Loucy (cell line): ENCODE measurements at regions not wholly inside any gene's neighbourhood (a gene's known extent, or its start where the extent isn't known, plus 50 kb on each side); places are given as distances from the start of the nearest gene placed in this dataset.

ENCODE experiments used
- CTCF ChIP-seq: fragments of 200-600 bp; sonication (generic); conservative IDR thresholded peaks from 2 replicates; pipeline ENCODE4 v1.5.1; 2014; ENCODE audit warnings: mild to moderate bottlenecking, antibody characterized with exemption, low read length
- EZH2phosphoT487 ChIP-seq: fragments of 200-600 bp; IDR thresholded peaks from 2 replicates; pipeline ENCODE4 v1.6.1; 2018; ENCODE audit warnings: antibody characterized with exemption, mild to moderate bottlenecking, moderate library complexity, borderline replicate concordance

- TF ChIP-seq CTCF (no peak), EZH2phosphoT487 (no peak)
These were observed 132.5 kb upstream of the FOXN3 start for GRCh38 chr14:89549381-89550125.
